Peyer's patch (tissue), 4 donors: ENCODE measurements at regions not wholly inside any gene's neighbourhood (a gene's known extent, or its start where the extent isn't known, plus 50 kb on each side); places are given as distances from the start of the nearest gene placed in this dataset.

Experiments used
- CTCF ChIP-seq, 6 experiments: fragments of 450-650 bp in 4 of 6; fragments of 200-600 bp in 2 of 6; sonication (generic) in 1 of 6; IDR thresholded peaks; one replicate each; pipeline ENCODE4 v1.5.1; 2017 to 2019; ENCODE audit warnings: antibody characterized with exemption in 6 of 6, mild to moderate bottlenecking in 3 of 6, moderate library complexity in 1 of 6
- POLR2A ChIP-seq, 2 donors: fragments of 450-650 bp; IDR thresholded peaks; one replicate each; pipeline ENCODE4 v1.5.1; 2017; ENCODE audit warnings: antibody characterized with exemption in 2 of 2, mild to moderate bottlenecking in 2 of 2, moderate library complexity in 2 of 2

DNA sequence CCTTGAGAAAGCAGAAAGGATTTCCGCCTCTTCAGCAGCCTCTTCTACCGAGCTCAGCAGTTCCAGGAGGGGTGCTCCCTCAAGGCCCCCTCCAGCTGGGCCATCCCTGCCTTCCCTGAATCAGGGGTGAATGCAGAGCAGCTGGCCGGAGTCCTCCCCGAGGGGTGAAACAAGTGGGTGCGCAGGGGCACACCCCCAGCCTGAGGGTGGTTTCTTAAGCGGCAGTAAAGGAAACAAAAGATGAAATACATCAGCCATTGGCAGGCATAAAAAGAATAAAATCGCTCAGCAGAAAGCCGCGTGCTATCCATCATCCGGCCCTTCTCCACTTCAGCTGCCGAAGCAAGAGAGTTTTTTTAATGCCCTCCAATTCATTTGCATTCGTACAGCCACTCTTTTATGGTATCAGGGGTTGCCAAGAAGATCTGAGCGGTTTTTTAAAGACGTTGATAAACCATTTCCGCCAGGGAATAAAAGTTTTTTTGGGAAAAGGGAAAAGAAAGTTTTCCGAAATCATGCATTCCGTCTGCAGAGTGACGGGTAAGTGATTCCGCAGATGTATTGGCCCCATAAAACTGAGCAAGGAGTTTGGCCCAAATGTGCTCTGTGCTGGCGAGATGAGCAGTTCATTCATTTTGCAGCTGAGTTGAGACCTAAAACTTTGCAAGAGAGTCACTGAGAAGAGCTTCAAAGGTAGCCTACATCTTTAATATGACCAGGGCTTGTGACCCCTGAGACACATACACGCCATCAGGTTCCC lies 73.7 kb upstream of the ZC3H12A start:
- TF ChIP-seq CTCF (IDR thresholded peaks at IDR 0.05), result no peak
- no peak for TF ChIP-seq POLR2A (IDR thresholded peaks at IDR 0.05)
